GM23338 (cell line): ENCODE measurements at regions not wholly inside any gene's neighbourhood (a gene's known extent, or its start where the extent isn't known, plus 50 kb on each side); places are given as distances from the start of the nearest gene placed in this dataset.

Experiments
- ATAC-seq: fragments of 200-7000 bp; cut with Tn5 transposase; 3 replicates; pipeline ENCODE4 v1.9.1; 2020
- DNase-seq: peaks from one replicate; pipeline ENCODE4 v3.0.0-alpha.2; 2015; ENCODE audit warnings: low spot score
- H2AFZ ChIP-seq: fragments of 200-600 bp; sonication (generic); 2 replicates; pipeline ENCODE4 v1.8.0; 2016; ENCODE audit warnings: antibody characterized with exemption, mild to moderate bottlenecking, moderate library complexity
- H3F3A ChIP-seq: fragments of 200-600 bp; sonication (generic); replicated peaks from 2 replicates; pipeline ENCODE4 v1.8.0; 2017; ENCODE audit warnings: antibody characterized with exemption, mixed run types, low read depth
- H3K27ac ChIP-seq: fragments of 200-600 bp; sonication (generic); 2 replicates; pipeline ENCODE4 v1.6.1; 2016; ENCODE audit warnings: low read depth
- H3K27me3 ChIP-seq: fragments of 200-600 bp; sonication (generic); 2 replicates; pipeline ENCODE4 v1.8.0; 2016; ENCODE audit warnings: mild to moderate bottlenecking, mixed run types, moderate library complexity; ENCODE audit not compliant: insufficient read depth
- H3K36me3 ChIP-seq: fragments of 200-600 bp; sonication (generic); 2 replicates; pipeline ENCODE4 v1.8.0; 2016; ENCODE audit warnings: mild to moderate bottlenecking; ENCODE audit not compliant: insufficient read depth
- H3K4me1 ChIP-seq: fragments of 200-600 bp; sonication (generic); 2 replicates; pipeline ENCODE4 v1.8.0; 2016; ENCODE audit warnings: mild to moderate bottlenecking, moderate library complexity; ENCODE audit not compliant: insufficient read depth
- H3K4me2 ChIP-seq: fragments of 200-600 bp; sonication (generic); 2 replicates; pipeline ENCODE4 v1.7.1; 2017; ENCODE audit warnings: mixed run types
- H3K4me3 ChIP-seq: fragments of 200-600 bp; sonication (generic); 2 replicates; pipeline ENCODE4 v1.6.1; 2016; ENCODE audit warnings: mixed run types
- H3K79me2 ChIP-seq: fragments of 200-600 bp; sonication (generic); replicated peaks from 2 replicates; pipeline ENCODE4 v1.8.0; 2017; ENCODE audit warnings: mild to moderate bottlenecking; ENCODE audit not compliant: insufficient read depth
- H3K9me2 ChIP-seq: fragments of 200-600 bp; sonication (generic); 2 replicates; pipeline ENCODE4 v1.8.0; 2017; ENCODE audit not compliant: insufficient read depth
- H4K20me1 ChIP-seq: fragments of 200-600 bp; sonication (generic); replicated peaks from 2 replicates; pipeline ENCODE4 v1.8.0; 2017; ENCODE audit warnings: mild to moderate bottlenecking; ENCODE audit not compliant: insufficient read depth
- H3K27ac Mint-ChIP-seq: 2 replicates; pipeline ENCODE4 v1.8.0; 2020; ENCODE audit warnings: inconsistent platforms, mild to moderate bottlenecking, moderate library complexity, mixed read lengths
- H3K27me3 Mint-ChIP-seq: 3 replicates; pipeline ENCODE4 v1.8.0; 2022; ENCODE audit warnings: low read depth, mild to moderate bottlenecking, moderate library complexity, mixed read lengths, inconsistent platforms; ENCODE audit not compliant: insufficient read depth, poor library complexity
- H3K36me3 Mint-ChIP-seq: 3 replicates; pipeline ENCODE4 v1.8.0; 2021; ENCODE audit warnings: low read depth, mild to moderate bottlenecking, inconsistent platforms, moderate library complexity, mixed read lengths
- H3K4me1 Mint-ChIP-seq: 3 replicates; pipeline ENCODE4 v1.8.0; 2020; ENCODE audit warnings: mild to moderate bottlenecking, inconsistent platforms, mixed read lengths
- H3K4me3 Mint-ChIP-seq: 3 replicates; pipeline ENCODE4 v1.8.0; 2021; ENCODE audit warnings: moderate library complexity, mild to moderate bottlenecking, inconsistent platforms, mixed read lengths
- H3K9me3 Mint-ChIP-seq: 3 replicates; pipeline ENCODE4 v1.8.0; 2020; ENCODE audit warnings: moderate library complexity, mild to moderate bottlenecking, inconsistent platforms, mixed read lengths
- CTCF ChIP-seq, 2 experiments: fragments of 200-600 bp in 1 of 2; sonication (generic) in 1 of 2; conservative IDR thresholded peaks; 2 replicates each; pipeline versions ENCODE4 v1.5.1 to v1.6.1; 2016 to 2017; ENCODE audit warnings: antibody characterized with exemption in 2 of 2, low read depth in 2 of 2, mild to moderate bottlenecking in 2 of 2, moderate library complexity in 1 of 2
- EZH2phosphoT487 ChIP-seq: fragments of 200-600 bp; sonication (generic); IDR thresholded peaks from one replicate; pipeline ENCODE4 v1.8.1; 2018; ENCODE audit warnings: antibody characterized with exemption; ENCODE audit not compliant: unreplicated experiment
- JUNB ChIP-seq: IDR thresholded peaks from one replicate; pipeline ENCODE4 v1.6.1; 2016; ENCODE audit warnings: antibody characterized with exemption; ENCODE audit not compliant: unreplicated experiment
- POLR2AphosphoS5 ChIP-seq: IDR thresholded peaks from 2 replicates; pipeline ENCODE4 v1.6.1; 2016; ENCODE audit warnings: antibody characterized with exemption, low read depth
- REST ChIP-seq: IDR thresholded peaks from one replicate; pipeline ENCODE4 v1.6.1; 2018; ENCODE audit warnings: antibody characterized with exemption; ENCODE audit not compliant: unreplicated experiment
- STAT1 ChIP-seq: IDR thresholded peaks from one replicate; pipeline ENCODE4 v1.6.1; 2016; ENCODE audit warnings: antibody characterized with exemption; ENCODE audit not compliant: unreplicated experiment
- ZNF114 ChIP-seq: fragments of 250-450 bp; sonication (Bioruptor Pico); IDR thresholded peaks from 2 replicates; pipeline ENCODE4 v1.5.0; 2020; ENCODE audit warnings: mild to moderate bottlenecking, moderate library complexity
- ZNF462 ChIP-seq: fragments of 250-450 bp; sonication (Bioruptor Pico); IDR thresholded peaks from 2 replicates; pipeline ENCODE4 v1.5.0; 2020; ENCODE audit warnings: mild to moderate bottlenecking, moderate library complexity

GRCh38 chr12:13628067-13628466, 353.3 kb downstream of the GRIN2B start:
- Histone ChIP-seq H4K20me1 (no peaks in the 10 kb centered on the region), H3K4me1 (no peaks in the 10 kb centered on the region), H3K27me3 (no peaks in the 10 kb centered on the region), H3K79me2 (no peaks in the 10 kb centered on the region), H2AFZ (no peak overlapping the region), H3K36me3 (no peaks in the 10 kb centered on the region), H3K27ac (no peak overlapping the region), H3K4me2 (no peak overlapping the region), H3F3A (no peaks in the 10 kb centered on the region), H3K9me2 (peaks cover 8% of the 10 kb centered on the region), H3K4me3 (no peak overlapping the region)
- Mint-ChIP-seq H3K36me3 (no peaks in the 10 kb centered on the region), H3K27me3 (no peaks in the 10 kb centered on the region), H3K9me3 (no peaks in the 10 kb centered on the region), H3K4me1 (no peaks in the 10 kb centered on the region), H3K4me3 (no peak overlapping the region), H3K27ac (no peak overlapping the region)
- ATAC-seq: no peak
- TF ChIP-seq POLR2AphosphoS5 (no peak), CTCF (conservative IDR thresholded peaks at IDR 0.05; ENCODE audit: low read depth in 2 of 2) (peak; percentile 38 to 71)
- DNase-seq: peak; percentile 12

- no peaks in the 10 kb centered on the region for H4K20me1 ChIP-seq
- H3K9me3 Mint-ChIP-seq: no peaks in the 10 kb centered on the region
- H3F3A ChIP-seq: no peaks in the 10 kb centered on the region
- no peak for ATAC-seq
- H2AFZ ChIP-seq: no peak overlapping the region
- no peak overlapping the region for H3K4me2 ChIP-seq
- H3K9me2 ChIP-seq: peaks cover 8% of the 10 kb centered on the region
- H3K4me1 ChIP-seq: no peaks in the 10 kb centered on the region
- no peak overlapping the region for H3K4me3 Mint-ChIP-seq
- H3K27me3 ChIP-seq: no peaks in the 10 kb centered on the region
- H3K4me1 Mint-ChIP-seq: no peaks in the 10 kb centered on the region
- no peak overlapping the region for H3K27ac Mint-ChIP-seq
- no peaks in the 10 kb centered on the region for H3K36me3 ChIP-seq
- DNase-seq: peak; percentile 13
- H3K4me3 ChIP-seq: no peak overlapping the region
- no peaks in the 10 kb centered on the region for H3K79me2 ChIP-seq
- H3K27me3 Mint-ChIP-seq: no peaks in the 10 kb centered on the region
- H3K27ac ChIP-seq: no peak overlapping the region
- no peaks in the 10 kb centered on the region for H3K36me3 Mint-ChIP-seq
- TF ChIP-seq POLR2AphosphoS5 (no peak), EZH2phosphoT487 (no peak), REST (no peak), CTCF (conservative IDR thresholded peaks at IDR 0.05; ENCODE audit: low read depth in 2 of 2) (no peak), STAT1 (no peak), ZNF114 (CRISPR knock-in tag) (no peak), JUNB (no peak), ZNF462 (no peak)
Observed at GRCh38 chr12:13627536-13627935, 353.9 kb downstream of the GRIN2B start.
